ENCODE measurements at regions not wholly inside any gene's neighbourhood (a gene's known extent, or its start where the extent isn't known, plus 50 kb on each side); places are given as distances from the start of the nearest gene placed in this dataset.

DNA sequence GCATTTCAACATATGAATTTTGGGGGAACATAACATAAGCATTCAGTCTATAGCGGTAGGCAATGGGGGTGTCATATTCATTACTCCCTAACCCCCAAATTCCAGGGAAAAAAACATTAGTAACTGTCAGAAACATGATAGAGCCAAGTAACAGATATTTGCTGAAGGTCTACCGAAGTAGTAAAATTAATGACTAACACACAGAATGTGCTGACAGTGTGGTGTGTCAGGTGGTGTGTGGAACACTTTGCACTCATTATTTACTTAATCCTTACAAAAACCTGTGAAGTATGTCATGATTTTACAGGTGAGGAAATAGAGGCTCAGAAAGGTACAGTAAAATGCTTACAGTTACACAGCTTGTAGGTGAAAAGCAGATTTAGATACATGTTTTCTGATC is 85.4 kb upstream of the RHOBTB1 start:
- TF ChIP-seq, protein P1, sequence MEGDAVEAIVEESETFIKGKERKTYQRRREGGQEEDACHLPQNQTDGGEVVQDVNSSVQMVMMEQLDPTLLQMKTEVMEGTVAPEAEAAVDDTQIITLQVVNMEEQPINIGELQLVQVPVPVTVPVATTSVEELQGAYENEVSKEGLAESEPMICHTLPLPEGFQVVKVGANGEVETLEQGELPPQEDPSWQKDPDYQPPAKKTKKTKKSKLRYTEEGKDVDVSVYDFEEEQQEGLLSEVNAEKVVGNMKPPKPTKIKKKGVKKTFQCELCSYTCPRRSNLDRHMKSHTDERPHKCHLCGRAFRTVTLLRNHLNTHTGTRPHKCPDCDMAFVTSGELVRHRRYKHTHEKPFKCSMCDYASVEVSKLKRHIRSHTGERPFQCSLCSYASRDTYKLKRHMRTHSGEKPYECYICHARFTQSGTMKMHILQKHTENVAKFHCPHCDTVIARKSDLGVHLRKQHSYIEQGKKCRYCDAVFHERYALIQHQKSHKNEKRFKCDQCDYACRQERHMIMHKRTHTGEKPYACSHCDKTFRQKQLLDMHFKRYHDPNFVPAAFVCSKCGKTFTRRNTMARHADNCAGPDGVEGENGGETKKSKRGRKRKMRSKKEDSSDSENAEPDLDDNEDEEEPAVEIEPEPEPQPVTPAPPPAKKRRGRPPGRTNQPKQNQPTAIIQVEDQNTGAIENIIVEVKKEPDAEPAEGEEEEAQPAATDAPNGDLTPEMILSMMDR (IDR thresholded peaks at IDR 0.05; ENCODE audit: insufficient read depth, low read length, severe bottlenecking): no peak
- DNase-seq (ENCODE audit: low read depth): peak; percentile 81
- FAIRE-seq: no peak
- Histone ChIP-seq H3K36me3 (ENCODE audit: control insufficient read depth, insufficient read depth, low read length) (no peaks in the 10 kb centered on the region), H3K27me3 (ENCODE audit: control insufficient read depth, insufficient read depth, low read length) (no peaks in the 10 kb centered on the region), H3K4me3 (ENCODE audit: low read depth, low read length) (no peak overlapping the region)

DNA sequence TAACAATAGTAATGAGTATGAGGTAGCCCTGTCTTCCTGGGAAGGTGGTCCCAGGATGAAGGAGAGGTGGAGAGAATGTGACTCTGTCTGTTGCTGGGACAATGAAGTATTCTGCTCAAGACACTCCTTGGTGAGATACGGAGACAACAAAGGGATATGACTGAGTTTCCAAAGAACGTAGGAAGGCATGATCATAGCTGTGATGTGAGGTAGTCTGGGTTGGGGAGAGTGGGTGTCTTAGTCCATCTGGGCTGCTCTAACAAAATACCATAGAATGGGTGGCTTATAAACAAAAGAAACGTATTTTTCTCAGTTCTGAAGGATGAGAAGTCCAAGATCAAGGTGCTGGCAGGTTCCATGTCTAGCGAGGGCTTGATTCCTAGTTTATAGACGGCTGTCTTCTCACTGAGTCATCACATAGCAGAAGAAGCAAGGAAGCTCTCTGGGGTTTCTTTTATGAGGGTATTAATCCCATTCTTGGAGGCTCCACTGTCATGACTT is 84.9 kb upstream of the RHOBTB1 start:
- no peak overlapping the region for H3K4me3 ChIP-seq (ENCODE audit: low read depth, low read length)
- FAIRE-seq (no peak), DNase-seq (ENCODE audit: low read depth) (peak; percentile 81)
- TF ChIP-seq, protein P1 (IDR thresholded peaks at IDR 0.05; ENCODE audit: insufficient read depth, low read length, severe bottlenecking): no peak
- no peaks in the 10 kb centered on the region for H3K27me3 ChIP-seq (ENCODE audit: control insufficient read depth, insufficient read depth, low read length)
- no peaks in the 10 kb centered on the region for H3K36me3 ChIP-seq (ENCODE audit: control insufficient read depth, insufficient read depth, low read length)

DNA sequence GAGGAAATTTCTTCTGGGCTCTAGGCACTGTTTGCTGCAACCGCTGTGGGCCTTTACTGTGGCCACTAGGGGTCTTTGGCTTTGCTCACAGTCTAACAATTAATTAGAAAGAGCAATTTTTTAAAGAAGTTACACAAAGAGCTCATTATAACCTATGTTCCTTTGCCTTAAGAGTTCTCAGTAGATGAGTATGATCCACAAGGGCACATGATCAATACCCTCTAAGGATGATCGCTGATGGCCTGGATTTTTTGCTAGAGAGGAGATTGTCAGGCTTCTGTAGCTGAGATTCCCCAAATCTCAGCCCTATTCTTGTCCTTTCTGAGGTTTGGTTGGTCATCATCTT is 80.8 kb upstream of the RHOBTB1 start:
- FAIRE-seq (no peak), DNase-seq (ENCODE audit: low read depth) (peak; percentile 4)
- H3K36me3 ChIP-seq (ENCODE audit: control insufficient read depth, insufficient read depth, low read length): no peaks in the 10 kb centered on the region
- H3K4me3 ChIP-seq (ENCODE audit: low read depth, low read length): no peak overlapping the region
- TF ChIP-seq, protein P1 (IDR thresholded peaks at IDR 0.05; ENCODE audit: insufficient read depth, low read length, severe bottlenecking): peak; percentile 50
- no peaks in the 10 kb centered on the region for H3K27me3 ChIP-seq (ENCODE audit: control insufficient read depth, insufficient read depth, low read length)

DNA sequence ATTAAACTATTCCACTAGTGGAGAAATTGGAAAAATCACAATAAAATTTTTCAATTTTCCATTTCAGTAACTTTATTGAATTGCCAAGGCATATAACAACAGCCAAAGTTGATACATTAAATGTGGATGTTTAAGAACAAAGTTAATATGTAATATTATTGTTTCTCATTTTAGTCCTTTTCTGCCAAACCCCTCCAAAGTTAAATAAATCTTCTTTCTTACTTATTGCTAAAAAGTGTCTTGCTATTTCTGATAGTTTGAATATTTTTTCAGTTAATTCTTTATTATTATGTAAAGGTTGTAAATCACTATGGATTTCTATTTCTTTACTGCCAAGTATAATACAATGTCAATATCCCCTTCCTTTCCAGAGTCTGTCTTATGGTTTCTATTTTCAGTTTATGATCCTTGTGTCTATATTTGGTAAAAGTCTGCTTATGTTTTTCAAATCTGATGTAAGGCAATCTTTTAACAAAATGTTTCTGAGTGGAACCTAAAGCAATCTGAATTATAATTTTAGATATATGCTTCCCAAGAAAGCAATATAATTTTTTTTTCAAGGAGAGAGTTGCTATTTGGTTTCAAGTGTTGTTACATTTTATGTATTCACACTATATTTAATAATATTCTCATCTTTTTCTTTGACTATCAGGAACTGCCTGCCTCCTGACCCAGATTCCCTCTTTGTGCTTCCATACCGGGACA is 80.3 kb upstream of the RHOBTB1 start:
- Histone ChIP-seq H3K4me3 (ENCODE audit: low read depth, low read length) (no peak overlapping the region), H3K36me3 (ENCODE audit: control insufficient read depth, insufficient read depth, low read length) (no peaks in the 10 kb centered on the region), H3K27me3 (ENCODE audit: control insufficient read depth, insufficient read depth, low read length) (no peaks in the 10 kb centered on the region)
- TF ChIP-seq, protein P1 (IDR thresholded peaks at IDR 0.05; ENCODE audit: insufficient read depth, low read length, severe bottlenecking): no peak
- no peak for FAIRE-seq
- no peak for DNase-seq (ENCODE audit: low read depth)

DNA sequence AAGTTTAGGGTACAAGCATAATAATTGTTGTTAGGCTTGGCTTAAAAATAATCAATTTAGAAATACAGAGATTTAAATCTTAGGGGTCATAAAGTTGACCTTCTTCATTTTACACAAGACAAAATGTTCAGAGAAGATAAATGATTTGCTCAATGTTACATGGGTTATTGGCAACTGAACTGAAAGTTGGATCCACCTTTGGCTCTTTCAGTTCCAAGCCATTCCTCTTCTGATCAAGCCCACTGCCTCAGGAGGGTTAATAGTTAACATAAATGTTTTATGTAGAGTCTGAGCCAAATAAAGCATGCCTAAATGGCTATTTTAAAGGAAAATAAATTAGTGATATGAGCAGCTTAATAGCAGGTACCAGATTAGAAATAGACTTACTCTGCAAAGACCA is 79.1 kb upstream of the RHOBTB1 start:
- FAIRE-seq: no peak
- Histone ChIP-seq H3K27me3 (ENCODE audit: control insufficient read depth, insufficient read depth, low read length) (no peaks in the 10 kb centered on the region), H3K4me3 (ENCODE audit: low read depth, low read length) (no peak overlapping the region), H3K36me3 (ENCODE audit: control insufficient read depth, insufficient read depth, low read length) (no peaks in the 10 kb centered on the region)
- DNase-seq (ENCODE audit: low read depth): no peak
- TF ChIP-seq, protein P1 (IDR thresholded peaks at IDR 0.05; ENCODE audit: insufficient read depth, low read length, severe bottlenecking): no peak

DNA sequence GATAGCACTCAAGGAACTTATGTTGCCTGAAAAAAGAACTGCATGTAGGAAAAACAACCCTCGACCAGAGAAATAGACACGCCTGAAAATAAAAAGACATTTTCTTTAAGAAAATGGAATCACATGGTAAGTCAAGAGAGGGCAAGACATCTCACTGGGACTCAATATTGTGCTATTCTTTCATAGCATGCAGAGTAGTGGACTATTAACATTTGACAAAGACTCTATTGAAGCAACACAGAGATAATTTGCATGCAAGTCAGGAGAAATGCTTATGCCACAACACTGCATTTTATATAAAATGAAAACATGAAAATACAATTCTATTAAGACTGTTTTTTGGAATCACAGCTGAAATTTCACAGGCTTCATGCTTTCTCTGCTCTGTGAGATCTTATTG is 77.9 kb upstream of the RHOBTB1 start:
- FAIRE-seq (no peak), DNase-seq (ENCODE audit: low read depth) (no peak)
- TF ChIP-seq, protein P1 (IDR thresholded peaks at IDR 0.05; ENCODE audit: insufficient read depth, low read length, severe bottlenecking): no peak
- no peak overlapping the region for H3K4me3 ChIP-seq (ENCODE audit: low read depth, low read length)
- no peaks in the 10 kb centered on the region for H3K27me3 ChIP-seq (ENCODE audit: control insufficient read depth, insufficient read depth, low read length)
- H3K36me3 ChIP-seq (ENCODE audit: control insufficient read depth, insufficient read depth, low read length): no peaks in the 10 kb centered on the region

All from bronchial epithelial cell (primary cell).